ENCODE measurements at regions not wholly inside any gene's neighbourhood (a gene's known extent, or its start where the extent isn't known, plus 50 kb on each side); places are given as distances from the start of the nearest gene placed in this dataset.

DNA sequence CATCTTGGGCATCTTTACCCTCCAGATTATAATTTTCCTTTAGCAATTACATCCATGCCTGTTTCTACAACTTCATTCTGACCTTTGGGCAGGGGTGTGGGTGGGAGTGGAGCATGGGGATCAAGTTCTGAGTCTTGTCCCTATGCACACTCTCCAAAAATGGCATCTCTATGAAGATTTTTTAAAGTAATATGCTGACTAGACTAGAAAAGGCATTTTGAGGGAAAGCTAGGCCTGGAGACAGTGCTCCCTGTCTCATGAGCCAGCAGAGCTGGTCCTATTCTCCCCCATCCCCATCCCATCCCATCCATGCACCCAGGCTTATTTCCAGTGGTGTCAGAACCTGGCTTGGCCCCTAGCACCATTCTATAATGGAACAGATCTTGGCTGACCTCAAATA is 398.0 kb upstream of the SLC24A2 start:
- TF ChIP-seq, protein P1, sequence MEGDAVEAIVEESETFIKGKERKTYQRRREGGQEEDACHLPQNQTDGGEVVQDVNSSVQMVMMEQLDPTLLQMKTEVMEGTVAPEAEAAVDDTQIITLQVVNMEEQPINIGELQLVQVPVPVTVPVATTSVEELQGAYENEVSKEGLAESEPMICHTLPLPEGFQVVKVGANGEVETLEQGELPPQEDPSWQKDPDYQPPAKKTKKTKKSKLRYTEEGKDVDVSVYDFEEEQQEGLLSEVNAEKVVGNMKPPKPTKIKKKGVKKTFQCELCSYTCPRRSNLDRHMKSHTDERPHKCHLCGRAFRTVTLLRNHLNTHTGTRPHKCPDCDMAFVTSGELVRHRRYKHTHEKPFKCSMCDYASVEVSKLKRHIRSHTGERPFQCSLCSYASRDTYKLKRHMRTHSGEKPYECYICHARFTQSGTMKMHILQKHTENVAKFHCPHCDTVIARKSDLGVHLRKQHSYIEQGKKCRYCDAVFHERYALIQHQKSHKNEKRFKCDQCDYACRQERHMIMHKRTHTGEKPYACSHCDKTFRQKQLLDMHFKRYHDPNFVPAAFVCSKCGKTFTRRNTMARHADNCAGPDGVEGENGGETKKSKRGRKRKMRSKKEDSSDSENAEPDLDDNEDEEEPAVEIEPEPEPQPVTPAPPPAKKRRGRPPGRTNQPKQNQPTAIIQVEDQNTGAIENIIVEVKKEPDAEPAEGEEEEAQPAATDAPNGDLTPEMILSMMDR (IDR thresholded peaks at IDR 0.05) = no peak
- H3K9me3 ChIP-seq = no peaks in the 10 kb centered on the region
- DNase-seq (ENCODE audit: low spot score) = no peak
- no peak overlapping the region for H3K27ac ChIP-seq
- no peak for ATAC-seq (ENCODE audit: insufficient number of reproducible peaks, low FRiP score, low read depth)
- no peaks in the 10 kb centered on the region for H3K27me3 ChIP-seq (replicated peaks; ENCODE audit: insufficient read depth)
- no peak overlapping the region for H3K4me3 ChIP-seq
- no peaks in the 10 kb centered on the region for H3K36me3 ChIP-seq
- no peaks in the 10 kb centered on the region for H3K4me1 ChIP-seq (ENCODE audit: control insufficient read depth in 1 of 2, low read depth in 2 of 2)

DNA sequence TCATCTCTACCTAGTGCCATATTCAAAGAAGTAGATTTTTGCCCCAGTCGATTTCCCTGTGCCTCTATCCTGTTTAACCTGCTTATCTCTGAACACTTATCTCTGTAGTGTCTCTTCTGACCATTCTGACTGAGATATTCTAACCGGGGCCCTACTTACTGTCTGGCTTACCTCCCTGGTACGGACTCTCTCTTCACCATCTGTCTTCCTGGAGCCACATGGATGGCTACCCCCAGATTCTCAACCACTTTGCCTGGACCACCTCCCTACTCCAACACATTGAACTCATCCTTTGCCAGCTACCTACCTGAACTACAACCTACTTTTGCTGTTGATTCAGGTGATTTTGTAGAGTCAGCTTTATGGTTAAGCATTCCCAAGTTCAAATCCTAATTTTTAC is 397.4 kb upstream of the SLC24A2 start:
- no peak for DNase-seq (ENCODE audit: low spot score)
- Histone ChIP-seq H3K9me3 (no peaks in the 10 kb centered on the region), H3K27me3 (replicated peaks; ENCODE audit: insufficient read depth) (no peaks in the 10 kb centered on the region), H3K4me3 (no peak overlapping the region), H3K27ac (no peak overlapping the region), H3K36me3 (no peaks in the 10 kb centered on the region), H3K4me1 (ENCODE audit: control insufficient read depth in 1 of 2, low read depth in 2 of 2) (no peaks in the 10 kb centered on the region)
- TF ChIP-seq, protein P1 (IDR thresholded peaks at IDR 0.05) = no peak
- no peak for ATAC-seq (ENCODE audit: insufficient number of reproducible peaks, low FRiP score, low read depth)

DNA sequence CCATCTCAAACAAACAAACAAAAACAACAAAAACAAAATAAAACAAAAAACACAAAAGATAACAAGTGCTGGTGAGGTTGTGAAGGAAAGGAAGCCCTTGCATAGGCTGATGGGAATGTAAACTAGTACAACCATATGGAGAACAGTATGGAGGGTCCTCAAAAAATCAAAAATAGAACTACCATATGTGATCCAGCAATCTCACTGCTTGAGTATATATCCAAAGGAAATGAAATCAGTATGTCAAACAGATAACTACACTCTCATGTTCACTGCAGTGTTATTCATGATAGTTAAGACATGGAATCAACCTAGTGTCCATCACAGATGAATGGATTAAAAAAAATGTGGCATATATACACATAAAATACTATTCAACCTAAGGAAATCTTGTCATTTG is 395.7 kb upstream of the SLC24A2 start:
- H3K4me3 ChIP-seq = no peak overlapping the region
- no peaks in the 10 kb centered on the region for H3K4me1 ChIP-seq (ENCODE audit: control insufficient read depth in 1 of 2, low read depth in 2 of 2)
- H3K9me3 ChIP-seq = no peaks in the 10 kb centered on the region
- DNase-seq (ENCODE audit: low spot score) (no peak), ATAC-seq (ENCODE audit: insufficient number of reproducible peaks, low FRiP score, low read depth) (no peak)
- no peaks in the 10 kb centered on the region for H3K36me3 ChIP-seq
- TF ChIP-seq, protein P1 (IDR thresholded peaks at IDR 0.05) = no peak
- H3K27ac ChIP-seq = no peak overlapping the region
- H3K27me3 ChIP-seq (replicated peaks; ENCODE audit: insufficient read depth) = no peaks in the 10 kb centered on the region

DNA sequence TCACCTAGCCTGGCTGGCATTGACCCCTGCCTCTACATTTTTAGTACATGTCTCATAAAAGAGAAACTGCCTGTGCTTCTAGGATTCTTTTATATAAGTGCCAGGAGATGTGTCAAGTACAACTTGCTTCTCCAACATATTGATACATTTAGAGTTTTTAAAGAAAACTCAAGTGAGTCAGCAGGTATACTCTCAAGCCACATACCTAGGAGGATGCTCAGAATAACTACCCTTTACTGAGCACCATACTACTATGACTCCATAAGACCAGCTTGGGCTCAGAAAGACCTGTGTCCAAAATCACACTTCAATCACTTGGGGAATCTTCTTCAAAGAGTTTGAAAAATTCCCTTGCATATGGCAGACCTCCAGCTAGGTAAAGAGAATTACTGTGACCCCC is 389.8 kb upstream of the SLC24A2 start:
- Histone ChIP-seq H3K9me3 (no peaks in the 10 kb centered on the region), H3K4me3 (no peak overlapping the region), H3K27me3 (replicated peaks; ENCODE audit: insufficient read depth) (no peaks in the 10 kb centered on the region), H3K27ac (no peak overlapping the region), H3K4me1 (ENCODE audit: control insufficient read depth in 1 of 2, low read depth in 2 of 2) (no peaks in the 10 kb centered on the region), H3K36me3 (no peaks in the 10 kb centered on the region)
- DNase-seq (ENCODE audit: low spot score) (no peak), ATAC-seq (ENCODE audit: insufficient number of reproducible peaks, low FRiP score, low read depth) (no peak)
- TF ChIP-seq, protein P1 (IDR thresholded peaks at IDR 0.05) = no peak

DNA sequence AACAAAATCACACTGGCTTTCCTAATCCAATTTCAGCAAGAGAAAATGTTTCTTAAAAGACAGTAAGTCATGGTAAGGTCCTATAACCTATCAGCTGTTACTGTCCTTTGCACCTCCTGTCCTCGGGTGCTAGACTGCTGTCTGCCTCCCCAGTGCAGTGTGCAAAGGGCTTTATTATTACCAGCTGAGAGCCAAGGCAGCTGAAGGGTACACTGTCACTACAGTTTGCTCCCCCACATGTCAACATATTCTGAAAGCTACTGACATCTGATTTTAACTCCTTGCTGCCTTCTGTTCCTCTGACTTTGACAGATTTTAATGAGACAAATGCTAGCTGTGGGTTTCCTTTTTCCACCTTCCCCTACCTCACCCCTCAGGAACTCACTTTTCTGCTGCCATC is 389.4 kb upstream of the SLC24A2 start:
- no peak for DNase-seq (ENCODE audit: low spot score)
- no peak for ATAC-seq (ENCODE audit: insufficient number of reproducible peaks, low FRiP score, low read depth)
- TF ChIP-seq, protein P1 (IDR thresholded peaks at IDR 0.05) = no peak
- no peaks in the 10 kb centered on the region for H3K27me3 ChIP-seq (replicated peaks; ENCODE audit: insufficient read depth)
- no peak overlapping the region for H3K27ac ChIP-seq
- H3K4me1 ChIP-seq (ENCODE audit: control insufficient read depth in 1 of 2, low read depth in 2 of 2) = no peaks in the 10 kb centered on the region
- H3K9me3 ChIP-seq = no peaks in the 10 kb centered on the region
- H3K4me3 ChIP-seq = no peak overlapping the region
- H3K36me3 ChIP-seq = no peaks in the 10 kb centered on the region
